ENCODE measurements at regions not wholly inside any gene's neighbourhood (a gene's known extent, or its start where the extent isn't known, plus 50 kb on each side); places are given as distances from the start of the nearest gene placed in this dataset.

DNA sequence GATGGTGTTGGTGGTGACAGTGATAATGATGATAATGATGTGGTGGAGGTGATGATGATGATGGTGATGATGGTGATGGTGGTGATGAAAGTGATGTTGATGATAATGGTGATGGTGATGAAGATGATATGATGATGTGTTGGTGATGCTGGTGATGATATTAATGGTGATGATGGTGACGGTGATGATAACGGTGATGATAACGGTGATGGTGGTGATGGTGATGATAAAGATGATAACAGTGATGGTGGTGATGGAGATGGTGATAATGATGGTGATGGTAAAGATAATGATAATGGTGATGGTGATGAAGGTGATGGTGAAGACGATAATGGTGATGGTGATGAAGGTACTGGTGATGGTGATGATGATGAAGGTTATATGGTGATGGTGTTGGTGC lies 76.6 kb downstream of the UNCX start:
- TF ChIP-seq POLR2AphosphoS5 (IDR thresholded peaks at IDR 0.05; ENCODE audit: insufficient read depth, low read depth, low read length), result no peak
- TF ChIP-seq, protein P1, sequence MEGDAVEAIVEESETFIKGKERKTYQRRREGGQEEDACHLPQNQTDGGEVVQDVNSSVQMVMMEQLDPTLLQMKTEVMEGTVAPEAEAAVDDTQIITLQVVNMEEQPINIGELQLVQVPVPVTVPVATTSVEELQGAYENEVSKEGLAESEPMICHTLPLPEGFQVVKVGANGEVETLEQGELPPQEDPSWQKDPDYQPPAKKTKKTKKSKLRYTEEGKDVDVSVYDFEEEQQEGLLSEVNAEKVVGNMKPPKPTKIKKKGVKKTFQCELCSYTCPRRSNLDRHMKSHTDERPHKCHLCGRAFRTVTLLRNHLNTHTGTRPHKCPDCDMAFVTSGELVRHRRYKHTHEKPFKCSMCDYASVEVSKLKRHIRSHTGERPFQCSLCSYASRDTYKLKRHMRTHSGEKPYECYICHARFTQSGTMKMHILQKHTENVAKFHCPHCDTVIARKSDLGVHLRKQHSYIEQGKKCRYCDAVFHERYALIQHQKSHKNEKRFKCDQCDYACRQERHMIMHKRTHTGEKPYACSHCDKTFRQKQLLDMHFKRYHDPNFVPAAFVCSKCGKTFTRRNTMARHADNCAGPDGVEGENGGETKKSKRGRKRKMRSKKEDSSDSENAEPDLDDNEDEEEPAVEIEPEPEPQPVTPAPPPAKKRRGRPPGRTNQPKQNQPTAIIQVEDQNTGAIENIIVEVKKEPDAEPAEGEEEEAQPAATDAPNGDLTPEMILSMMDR (IDR thresholded peaks at IDR 0.05; ENCODE audit: extremely low read depth in 1 of 2, insufficient read depth in 1 of 2, low read depth in 1 of 2, low read length in 2 of 2), result no peak
- TF ChIP-seq, protein P2, sequence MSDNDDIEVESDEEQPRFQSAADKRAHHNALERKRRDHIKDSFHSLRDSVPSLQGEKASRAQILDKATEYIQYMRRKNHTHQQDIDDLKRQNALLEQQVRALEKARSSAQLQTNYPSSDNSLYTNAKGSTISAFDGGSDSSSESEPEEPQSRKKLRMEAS (IDR thresholded peaks at IDR 0.05; ENCODE audit: insufficient read depth, insufficient read length), result no peak
- TF ChIP-seq POLR2A (IDR thresholded peaks at IDR 0.05; ENCODE audit: low read depth, low read length), result no peak
- TF ChIP-seq MYC (IDR thresholded peaks at IDR 0.05; ENCODE audit: low read depth, low read length), result no peak
- TF ChIP-seq EZH2 (IDR thresholded peaks at IDR 0.05; ENCODE audit: borderline replicate concordance, low read depth, low read length, severe bottlenecking), result no peak
- TF ChIP-seq GATA2 (IDR thresholded peaks at IDR 0.05; ENCODE audit: insufficient read depth, insufficient read length, low read depth, low read length), result no peak
